ENCODE measurements at regions not wholly inside any gene's neighbourhood (a gene's known extent, or its start where the extent isn't known, plus 50 kb on each side); places are given as distances from the start of the nearest gene placed in this dataset.
"Not testable (repeated sequence)": the region's sequence is repeated elsewhere in the genome, so short reads cannot be mapped to it uniquely, and the experiment has no call there.

GRCh38 chr12:131510431-131510830 lies 200.5 kb upstream of the SFSWAP start:
- no peak for DNase-seq (ENCODE audit: low spot score)
- no peak for TF ChIP-seq CTCF (IDR thresholded peaks at IDR 0.05; ENCODE audit: extremely low read depth, missing control alignments)

- DNase-seq (ENCODE audit: low spot score), result peak; percentile 85
- no peak for TF ChIP-seq CTCF (IDR thresholded peaks at IDR 0.05; ENCODE audit: extremely low read depth, missing control alignments)
These were observed 199.5 kb upstream of the SFSWAP start for GRCh38 chr12:131511391-131511802.

GRCh38 chr12:131511803-131512561 lies 198.9 kb upstream of the SFSWAP start:
- DNase-seq (ENCODE audit: low spot score), result no peak
- no peak for TF ChIP-seq CTCF (IDR thresholded peaks at IDR 0.05; ENCODE audit: extremely low read depth, missing control alignments)

GRCh38 chr12:131513606-131514005 lies 197.3 kb upstream of the SFSWAP start:
- DNase-seq (ENCODE audit: low spot score), result no peak
- TF ChIP-seq CTCF (IDR thresholded peaks at IDR 0.05; ENCODE audit: extremely low read depth, missing control alignments), result no peak

GRCh38 chr12:131520553-131520952 lies 190.3 kb upstream of the SFSWAP start:
- not testable (repeated sequence) for DNase-seq (ENCODE audit: low spot score)

- no peak for TF ChIP-seq CTCF (IDR thresholded peaks at IDR 0.05; ENCODE audit: extremely low read depth, missing control alignments)
- no peak for DNase-seq (ENCODE audit: low spot score)
These were observed 189.6 kb upstream of the SFSWAP start for GRCh38 chr12:131521326-131521725.

GRCh38 chr12:131525795-131526508 lies 184.9 kb upstream of the SFSWAP start:
- TF ChIP-seq CTCF (IDR thresholded peaks at IDR 0.05; ENCODE audit: extremely low read depth, missing control alignments), result no peak
- DNase-seq (ENCODE audit: low spot score), result no peak

Measured in GM20000 (cell line).